Transverse colon (tissue), 4 donors: ENCODE measurements at regions not wholly inside any gene's neighbourhood (a gene's known extent, or its start where the extent isn't known, plus 50 kb on each side); places are given as distances from the start of the nearest gene placed in this dataset.

ENCODE experiments used
- DNase-seq: peaks from one replicate; pipeline ENCODE4 v3.0.0-alpha.2; 2019
- H3K27ac ChIP-seq, 4 donors: fragments of 200-600 bp; sonication (generic); 2 replicates each; pipeline ENCODE4 v1.5.1; 2016 to 2018; ENCODE audit warnings: inconsistent platforms in 4 of 4
- H3K27me3 ChIP-seq: fragments of 200-600 bp; sonication (generic); 2 replicates; pipeline ENCODE4 v1.5.1; 2017; ENCODE audit warnings: inconsistent platforms
- H3K36me3 ChIP-seq, 4 donors: fragments of 200-600 bp; sonication (generic); 2 replicates each; pipeline ENCODE4 v1.5.1; 2017 to 2019; ENCODE audit warnings: inconsistent platforms in 4 of 4
- H3K4me1 ChIP-seq, 4 donors: fragments of 200-600 bp; sonication (generic); 2 replicates each; pipeline ENCODE4 v1.5.1; 2017 to 2020; ENCODE audit warnings: inconsistent platforms in 4 of 4
- H3K4me3 ChIP-seq, 4 donors: fragments of 200-600 bp; sonication (generic); 1 replicate in 1 of 4; 2 replicates in 3 of 4; pipeline versions ENCODE4 v1.5.1 to v1.6.1; 2017 to 2019; ENCODE audit warnings: inconsistent platforms in 4 of 4
- H3K9me3 ChIP-seq, 2 donors: fragments of 200-600 bp; sonication (generic); 2 replicates each; pipeline ENCODE4 v1.5.1; 2017 to 2019; ENCODE audit warnings: inconsistent platforms in 2 of 2
- EP300 ChIP-seq: sonication (generic); formaldehyde crosslinking; IDR thresholded peaks from one replicate; pipeline ENCODE4 v1.6.1; 2017; ENCODE audit warnings: antibody characterized with exemption, low read depth
- POLR2A ChIP-seq: fragments of 450-650 bp; IDR thresholded peaks from one replicate; pipeline ENCODE4 v1.6.1; 2016; ENCODE audit warnings: antibody characterized with exemption, mild to moderate bottlenecking, moderate library complexity
- POLR2AphosphoS5 ChIP-seq, 3 donors: sonication (generic); formaldehyde crosslinking; IDR thresholded peaks; one replicate each; pipeline ENCODE4 v1.6.1; 2016; ENCODE audit warnings: antibody characterized with exemption in 3 of 3
- WGBS, 2 donors: methylation state at CpG; one replicate each; pipeline ENCODE4 v1.1.5; 2018; ENCODE audit warnings: low coverage in 1 of 2; 5-methylcytosine and 5-hydroxymethylcytosine counted together
- in situ Hi-C, 4 donors: fragments of 200-750 bp; cut with MboI; loops; one replicate each; pipeline versions ENCODE4 v1.15.0 to v1.15.1; 2017; ENCODE audit warnings: low sequenced_read_pairs in 3 of 4, low pct_ligation_motif_present in 1 of 4, low pct_unique_long_range_greater_than_20kb in 1 of 4
- intact Hi-C: fragments of 100-400 bp; cut with DNase I; formaldehyde crosslinking; loops from one replicate; pipeline ENCODE4 v1.15.1; 2023; ENCODE audit warnings: low total_unique reads
- TF ChIP-seq, protein P1 (sequence below), 5 experiments: fragments of 200-600 bp in 3 of 5; fragments of 450-650 bp in 2 of 5; sonication (generic) in 3 of 5; IDR thresholded peaks; 1 replicate in 2 of 5; 2 replicates in 3 of 5; pipeline ENCODE4 v1.5.1; 2016 to 2017; ENCODE audit warnings: antibody characterized with exemption in 5 of 5, inconsistent platforms in 3 of 5, mild to moderate bottlenecking in 2 of 5, moderate library complexity in 1 of 5

DNA sequence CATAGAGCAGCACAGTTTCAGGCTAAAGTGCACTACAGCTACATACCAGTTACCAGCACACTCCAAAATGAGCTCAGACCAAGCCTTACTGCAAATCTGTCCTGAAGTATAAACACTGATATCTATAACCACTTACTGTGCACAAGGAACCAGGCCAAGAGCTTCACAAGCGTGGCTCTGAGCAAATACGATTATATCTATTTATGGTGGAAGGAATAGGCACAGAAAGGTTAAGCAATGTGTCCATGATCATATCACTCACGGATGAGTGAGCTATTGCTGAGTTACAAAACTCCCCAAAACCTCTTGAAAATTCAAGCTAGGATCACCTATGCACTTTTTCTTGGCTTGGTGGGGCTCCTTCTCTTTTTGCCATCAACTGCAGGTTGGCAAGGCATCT, 84.9 kb downstream of the GPAM start:
- no peak for DNase-seq
- no peaks in the 10 kb centered on the region for H3K36me3 ChIP-seq
- no peaks in the 10 kb centered on the region for H3K9me3 ChIP-seq
- H3K4me1 ChIP-seq: no peaks in the 10 kb centered on the region
- H3K27me3 ChIP-seq: no peaks in the 10 kb centered on the region
- intact Hi-C loops: no loop called here
- in situ Hi-C loops: no loop called here
- 60 to 64% methylated on average over 1 to 3 of the region's 3 CpGs for WGBS, 2 donors
- H3K4me3 ChIP-seq: no peak overlapping the region
- H3K27ac ChIP-seq: no peak overlapping the region
- TF ChIP-seq POLR2AphosphoS5 (IDR thresholded peaks at IDR 0.05): no peak
- no peak for TF ChIP-seq EP300
- no peak for TF ChIP-seq POLR2A
- TF ChIP-seq, protein P1, sequence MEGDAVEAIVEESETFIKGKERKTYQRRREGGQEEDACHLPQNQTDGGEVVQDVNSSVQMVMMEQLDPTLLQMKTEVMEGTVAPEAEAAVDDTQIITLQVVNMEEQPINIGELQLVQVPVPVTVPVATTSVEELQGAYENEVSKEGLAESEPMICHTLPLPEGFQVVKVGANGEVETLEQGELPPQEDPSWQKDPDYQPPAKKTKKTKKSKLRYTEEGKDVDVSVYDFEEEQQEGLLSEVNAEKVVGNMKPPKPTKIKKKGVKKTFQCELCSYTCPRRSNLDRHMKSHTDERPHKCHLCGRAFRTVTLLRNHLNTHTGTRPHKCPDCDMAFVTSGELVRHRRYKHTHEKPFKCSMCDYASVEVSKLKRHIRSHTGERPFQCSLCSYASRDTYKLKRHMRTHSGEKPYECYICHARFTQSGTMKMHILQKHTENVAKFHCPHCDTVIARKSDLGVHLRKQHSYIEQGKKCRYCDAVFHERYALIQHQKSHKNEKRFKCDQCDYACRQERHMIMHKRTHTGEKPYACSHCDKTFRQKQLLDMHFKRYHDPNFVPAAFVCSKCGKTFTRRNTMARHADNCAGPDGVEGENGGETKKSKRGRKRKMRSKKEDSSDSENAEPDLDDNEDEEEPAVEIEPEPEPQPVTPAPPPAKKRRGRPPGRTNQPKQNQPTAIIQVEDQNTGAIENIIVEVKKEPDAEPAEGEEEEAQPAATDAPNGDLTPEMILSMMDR (IDR thresholded peaks at IDR 0.05): no peak
